ENCODE measurements at regions not wholly inside any gene's neighbourhood (a gene's known extent, or its start where the extent isn't known, plus 50 kb on each side); places are given as distances from the start of the nearest gene placed in this dataset.

DNA sequence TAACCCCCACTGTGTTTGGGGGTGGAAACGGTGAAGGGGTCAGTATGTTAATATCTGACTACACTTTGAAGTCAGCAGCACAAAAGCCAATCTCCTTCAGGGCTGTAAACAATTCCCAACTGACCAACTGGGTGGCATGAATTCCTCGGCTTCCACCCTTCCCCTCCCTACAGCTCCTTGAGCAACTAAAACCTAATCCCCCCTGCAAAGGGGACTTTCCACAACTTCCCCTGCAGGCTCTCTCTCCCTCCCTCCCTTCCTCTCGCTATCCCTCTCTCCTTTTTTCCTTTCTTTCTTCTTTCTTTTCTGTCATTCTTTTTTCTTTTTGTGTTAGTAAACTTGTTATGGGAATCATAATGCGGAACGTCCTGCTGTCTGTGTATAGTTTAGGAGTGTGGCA, 65.1 kb upstream of the PTCH1 start:
- no TSS peak for BruUV-seq (replicated peaks)
- Histone ChIP-seq H3K27ac (ENCODE audit: control insufficient read depth, insufficient read depth) (no peak overlapping the region), H3K36me3 (ENCODE audit: control insufficient read depth in 2 of 2, insufficient read depth in 2 of 2, low read length in 1 of 2) (no peaks in the 10 kb centered on the region), H3K9me3 (replicated peaks; ENCODE audit: control insufficient read depth, insufficient read depth, low read length) (no peaks in the 10 kb centered on the region), H3K4me1 (ENCODE audit: control insufficient read depth, insufficient read depth, low read length) (no peaks in the 10 kb centered on the region), H2AFZ (ENCODE audit: control insufficient read depth, low read depth, low read length) (no peak overlapping the region), H4K20me1 (ENCODE audit: control insufficient read depth, insufficient read depth) (no peaks in the 10 kb centered on the region), H3K4me2 (ENCODE audit: control insufficient read depth, insufficient read depth) (no peak overlapping the region), H3K79me2 (ENCODE audit: control insufficient read depth, insufficient read depth, low read length) (no peaks in the 10 kb centered on the region), H3K9ac (ENCODE audit: control insufficient read depth, insufficient read depth, low read length) (no peak overlapping the region), H3K4me3 (no peak overlapping the region), H3K27me3 (replicated peaks in 1 of 2; ENCODE audit: control insufficient read depth in 2 of 2, insufficient read depth in 2 of 2, low read length in 1 of 2) (no peaks in the 10 kb centered on the region)
- DNase-seq (ENCODE audit: low read depth, low spot score): no peak
- TF ChIP-seq TBL1XR1 (IDR thresholded peaks at IDR 0.05; ENCODE audit: low read depth, low read length) (no peak), DPF2 (IDR thresholded peaks at IDR 0.05) (no peak), SIN3A (IDR thresholded peaks at IDR 0.05; ENCODE audit: low read depth, low read length) (no peak), CHD1 (IDR thresholded peaks at IDR 0.05; ENCODE audit: low read depth, low read length) (no peak), CBX3 (IDR thresholded peaks at IDR 0.05; ENCODE audit: borderline replicate concordance, low read depth) (no peak), TCF3 (IDR thresholded peaks at IDR 0.05; ENCODE audit: borderline replicate concordance, insufficient read depth, low read depth, low read length) (no peak)
- TF ChIP-seq, protein P1, sequence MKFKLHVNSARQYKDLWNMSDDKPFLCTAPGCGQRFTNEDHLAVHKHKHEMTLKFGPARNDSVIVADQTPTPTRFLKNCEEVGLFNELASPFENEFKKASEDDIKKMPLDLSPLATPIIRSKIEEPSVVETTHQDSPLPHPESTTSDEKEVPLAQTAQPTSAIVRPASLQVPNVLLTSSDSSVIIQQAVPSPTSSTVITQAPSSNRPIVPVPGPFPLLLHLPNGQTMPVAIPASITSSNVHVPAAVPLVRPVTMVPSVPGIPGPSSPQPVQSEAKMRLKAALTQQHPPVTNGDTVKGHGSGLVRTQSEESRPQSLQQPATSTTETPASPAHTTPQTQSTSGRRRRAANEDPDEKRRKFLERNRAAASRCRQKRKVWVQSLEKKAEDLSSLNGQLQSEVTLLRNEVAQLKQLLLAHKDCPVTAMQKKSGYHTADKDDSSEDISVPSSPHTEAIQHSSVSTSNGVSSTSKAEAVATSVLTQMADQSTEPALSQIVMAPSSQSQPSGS (IDR thresholded peaks at IDR 0.05; ENCODE audit: low read length): no peak
- SMC1A ChIA-PET (ENCODE audit: uncharacterized antibody, unreplicated experiment): no interaction called here
- 56% methylated on average over 5 of the region's 5 CpGs for WGBS (ENCODE audit: insufficient coverage, insufficient replicate concordance, low lambda C conversion rate, missing lambda C conversion rate)
- no peak for FAIRE-seq
- in situ Hi-C loops (cut with MboI) (no loop called here), intact Hi-C loops (cut with micrococcal nuclease; ENCODE audit: unreplicated experiment) (no loop called here)
- RAD21 ChIA-PET (ENCODE audit: unreplicated experiment): no interaction called here
- POLR2A ChIA-PET: no interaction called here
- ATAC-seq: no peak
- CTCF ChIA-PET: no interaction called here
